Hematopoietic multipotent progenitor cell treated with erythropoietin and hydrocortisone succinate and interleukin-3 and kit ligand, for 15 days (in vitro differentiated cells): ENCODE measurements at regions not wholly inside any gene's neighbourhood (a gene's known extent, or its start where the extent isn't known, plus 50 kb on each side); places are given as distances from the start of the nearest gene placed in this dataset.

Experiments
- DNase-seq: peaks from one replicate; pipeline ENCODE4 v3.0.0-alpha.2; 2015; ENCODE audit warnings: low spot score

DNA sequence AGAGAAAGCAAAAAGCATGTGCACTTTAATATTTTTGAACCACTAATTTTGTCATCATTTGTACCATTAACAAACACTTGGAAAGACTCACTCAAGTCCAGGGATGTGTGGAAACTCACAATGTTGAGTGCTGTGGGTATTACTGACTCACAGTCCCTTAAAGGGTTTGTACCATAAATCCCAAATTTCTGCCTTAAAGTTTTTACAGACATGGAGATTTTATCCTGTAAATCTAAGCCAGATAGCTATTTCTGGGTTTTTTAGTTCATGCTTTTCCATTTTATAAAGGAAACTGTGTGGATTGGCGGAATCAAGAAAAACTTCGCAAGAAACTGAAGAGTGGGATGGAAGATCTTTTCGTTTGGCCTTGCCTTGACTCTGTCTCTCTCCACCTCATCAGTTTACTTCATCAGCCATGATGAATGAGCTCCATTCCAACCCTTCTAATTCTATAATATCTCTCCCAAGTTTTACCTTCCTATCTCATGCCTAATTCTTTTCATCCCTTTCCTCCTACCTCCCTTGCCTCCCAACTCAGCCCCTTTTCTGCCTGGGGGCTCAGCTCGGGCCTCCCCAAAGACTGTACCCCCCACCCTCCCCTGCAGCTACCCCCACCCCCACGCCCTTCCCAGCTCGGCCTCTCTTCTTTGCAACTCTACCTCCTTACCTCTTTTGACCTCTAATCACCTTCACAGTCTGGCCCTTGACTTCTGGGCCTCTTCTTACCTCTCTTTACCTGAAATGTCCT, 218.5 kb upstream of the MKLN1 start:
- no peak for DNase-seq

DNA sequence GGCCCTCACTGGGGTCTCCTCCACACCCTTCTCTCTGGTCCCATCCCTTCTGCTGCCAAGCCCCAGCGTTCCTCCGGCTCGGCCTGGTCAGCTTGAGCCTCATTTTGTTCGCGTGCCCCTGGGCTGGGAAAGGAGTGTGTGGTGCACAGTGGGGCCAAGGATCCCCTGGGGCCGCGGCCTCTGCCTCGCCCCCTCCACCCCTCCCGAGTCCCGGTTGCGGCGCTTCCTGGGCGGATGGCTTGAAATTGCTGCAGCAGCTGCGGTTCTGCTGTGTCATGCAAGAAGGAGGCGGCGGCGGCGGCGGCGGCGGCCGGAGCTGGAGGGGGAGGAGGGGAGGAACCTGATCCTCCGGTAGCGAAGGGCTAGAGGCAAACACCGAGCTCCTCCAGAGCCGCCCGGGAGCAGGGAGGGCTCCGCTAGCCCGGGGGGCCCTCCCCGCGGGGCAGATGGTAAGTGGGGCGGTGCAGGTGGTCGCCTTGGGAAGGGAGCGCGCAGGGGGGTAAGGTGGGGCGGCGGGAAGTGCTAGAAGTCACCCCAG, 217.8 kb upstream of the MKLN1 start:
- peak; percentile 77 for DNase-seq

DNA sequence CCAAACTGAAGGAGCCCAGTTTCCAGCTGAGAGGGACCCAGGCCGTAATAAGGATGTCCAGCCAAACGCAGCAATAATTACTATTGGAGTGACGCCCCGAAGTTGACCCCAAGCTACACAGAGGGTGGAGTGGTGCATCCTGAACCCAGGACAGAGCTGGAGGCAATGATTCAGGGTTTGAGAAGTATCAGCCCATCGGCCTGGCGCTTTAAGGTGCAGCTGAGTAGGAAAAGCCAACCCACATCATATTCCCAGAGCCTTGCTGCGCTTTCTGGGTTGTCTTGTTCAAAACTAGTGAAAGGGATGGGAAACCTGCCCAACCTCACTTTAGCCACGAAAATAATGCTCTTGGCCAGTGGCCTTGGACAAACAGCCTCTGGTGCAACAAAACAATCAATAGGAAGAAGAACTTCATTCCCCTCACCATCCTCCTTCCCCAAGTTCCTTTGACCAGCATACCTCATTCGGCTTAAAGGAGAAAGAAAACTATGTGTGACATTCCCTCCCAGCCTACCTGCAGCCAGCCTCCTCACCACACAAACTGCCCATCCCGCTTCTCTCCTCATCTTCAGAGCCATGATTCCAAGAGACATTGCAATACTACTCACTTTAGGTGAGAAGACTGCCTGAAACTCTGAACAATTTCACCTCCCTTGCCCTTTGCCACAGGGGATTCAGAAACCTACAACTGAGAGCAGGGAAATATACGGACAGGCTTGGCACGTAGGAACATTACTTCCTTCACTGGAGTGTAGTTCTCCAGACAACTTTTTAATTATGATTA, 217.2 kb upstream of the MKLN1 start:
- DNase-seq = no peak

DNA sequence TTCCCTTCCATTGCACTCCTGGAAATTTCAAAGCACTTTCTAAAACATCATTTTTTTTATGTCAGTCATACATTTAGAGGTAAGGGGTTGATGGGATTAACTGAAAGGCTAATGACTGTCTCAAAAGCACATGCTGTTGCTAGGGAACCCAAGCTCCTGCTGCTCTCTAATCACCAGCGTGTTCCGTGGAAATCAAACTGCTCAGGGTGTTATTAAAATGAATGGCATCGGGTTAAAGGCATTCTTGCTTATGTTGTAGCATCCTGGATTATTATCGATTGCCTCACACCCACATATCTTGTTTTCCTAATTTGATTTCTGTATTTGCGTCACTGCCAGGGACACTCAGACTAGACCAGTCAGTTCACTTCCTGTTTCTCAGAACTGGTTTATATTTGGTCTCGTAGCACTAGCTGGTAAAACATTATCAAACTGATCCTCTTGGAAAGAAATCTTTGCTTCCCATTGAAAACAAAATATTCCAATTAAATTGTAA, 216.5 kb upstream of the MKLN1 start:
- DNase-seq = no peak

DNA sequence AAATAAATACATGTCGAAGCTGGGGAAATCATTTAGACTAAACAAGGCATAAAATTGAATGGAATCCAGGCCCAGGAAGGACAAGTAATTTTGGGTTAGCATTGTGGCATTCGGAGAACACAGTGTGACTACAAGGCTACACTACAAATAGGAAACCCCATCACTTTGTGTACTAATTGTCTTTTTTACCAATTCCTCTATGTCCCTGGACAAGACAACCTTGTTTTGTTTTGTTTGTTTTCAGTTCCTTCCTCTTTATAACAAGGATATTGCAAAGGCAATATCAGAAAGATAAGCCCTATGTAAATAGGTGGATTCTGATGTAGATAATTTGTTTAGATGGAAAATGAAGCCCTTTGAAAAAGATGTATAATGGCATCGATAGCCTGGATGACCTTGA, 215.9 kb upstream of the MKLN1 start:
- no peak for DNase-seq

DNA sequence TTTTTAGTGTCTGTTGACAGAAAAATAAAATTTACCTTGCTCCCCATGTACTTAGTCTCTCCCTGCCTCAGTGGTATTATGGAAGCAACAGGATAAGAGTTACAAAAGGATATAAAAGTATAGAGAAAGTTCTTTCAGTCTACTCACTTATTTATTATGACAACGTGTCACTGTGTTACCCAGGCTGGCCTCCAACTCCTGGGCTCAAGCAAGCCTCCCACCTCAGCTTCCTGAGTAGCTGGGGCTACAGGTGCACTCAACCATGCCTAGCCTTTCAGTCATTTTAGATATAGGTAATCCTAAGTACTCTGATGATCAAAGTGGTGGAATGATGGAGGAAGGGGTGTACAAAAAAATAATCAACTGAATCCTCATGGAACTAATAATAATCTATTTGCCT, 215.2 kb upstream of the MKLN1 start:
- no peak for DNase-seq

DNA sequence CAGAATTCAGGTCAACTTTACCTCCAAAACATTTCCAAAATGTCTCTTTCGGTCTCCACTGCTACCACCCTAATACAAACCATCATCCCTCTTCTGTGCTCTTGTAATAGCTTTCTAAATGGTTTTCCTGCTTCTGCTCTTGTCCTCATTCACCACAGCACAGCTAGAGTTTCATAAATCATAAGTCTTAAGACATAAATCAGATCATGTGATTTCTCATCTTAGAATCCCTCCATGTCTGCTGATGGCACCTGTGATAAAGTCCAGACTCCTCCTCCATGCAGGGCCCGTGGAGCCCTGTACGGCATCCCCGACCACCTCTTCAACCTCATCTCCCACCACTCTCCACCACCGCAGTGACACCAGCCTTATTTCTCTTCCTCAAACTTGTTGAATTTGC, 212.3 kb upstream of the MKLN1 start:
- DNase-seq = no peak

DNA sequence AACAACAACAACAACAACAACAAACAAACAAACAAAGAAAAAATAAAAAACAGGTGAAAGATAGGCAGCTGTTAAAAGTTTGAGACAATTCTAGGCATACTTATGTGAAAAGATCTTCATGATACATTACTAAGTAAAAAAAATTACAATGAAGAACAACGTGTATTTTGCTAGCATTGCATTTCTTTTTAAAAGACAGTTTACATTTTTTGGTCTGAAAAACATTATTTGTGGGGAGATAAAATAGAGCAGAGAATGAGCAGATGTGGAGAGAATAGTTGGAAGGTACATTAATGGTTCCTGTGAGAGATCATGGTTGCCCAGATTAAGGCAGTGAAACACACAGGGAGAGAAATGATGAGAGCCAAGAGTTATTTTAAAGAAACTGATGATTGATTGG, 210.2 kb upstream of the MKLN1 start:
- no peak for DNase-seq

DNA sequence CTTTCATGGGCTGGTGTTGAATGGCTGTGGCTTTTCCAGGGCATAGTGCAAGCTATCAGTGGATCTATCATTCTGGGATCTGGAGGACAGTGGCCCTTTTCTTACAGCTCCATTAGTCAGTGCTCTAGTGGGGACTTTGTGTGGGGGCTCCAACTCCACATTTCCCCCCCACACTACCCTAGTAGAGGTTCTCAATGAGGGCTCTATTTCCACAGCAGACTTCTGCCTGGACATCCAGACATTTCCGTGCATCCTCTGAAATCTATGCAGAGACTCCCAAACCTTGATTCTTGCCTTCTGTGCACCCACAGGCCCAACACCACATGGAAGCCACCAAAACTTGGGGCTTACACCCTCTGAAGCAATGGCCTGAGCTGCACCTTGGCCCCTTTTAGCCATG, 208.3 kb upstream of the MKLN1 start:
- DNase-seq = no peak

DNA sequence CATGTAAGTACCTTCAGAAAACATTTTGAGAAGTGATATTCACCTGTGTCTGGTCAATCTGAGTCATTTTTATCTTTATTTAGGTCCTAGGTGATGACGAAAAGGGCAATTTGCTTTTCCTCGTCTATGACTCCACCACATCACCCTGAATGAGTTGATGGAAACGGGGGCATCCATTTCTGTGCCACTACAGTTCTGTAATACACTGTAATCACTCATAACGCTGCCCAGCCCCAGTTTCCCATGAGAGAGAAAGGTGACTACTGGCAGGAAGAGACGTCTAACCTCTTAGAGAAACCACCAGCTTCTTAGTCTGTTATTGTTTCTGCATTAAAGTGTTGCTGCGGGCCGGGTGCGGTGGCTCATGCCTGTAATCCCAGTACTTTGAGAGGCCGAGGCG, 205.3 kb upstream of the MKLN1 start:
- DNase-seq = no peak

DNA sequence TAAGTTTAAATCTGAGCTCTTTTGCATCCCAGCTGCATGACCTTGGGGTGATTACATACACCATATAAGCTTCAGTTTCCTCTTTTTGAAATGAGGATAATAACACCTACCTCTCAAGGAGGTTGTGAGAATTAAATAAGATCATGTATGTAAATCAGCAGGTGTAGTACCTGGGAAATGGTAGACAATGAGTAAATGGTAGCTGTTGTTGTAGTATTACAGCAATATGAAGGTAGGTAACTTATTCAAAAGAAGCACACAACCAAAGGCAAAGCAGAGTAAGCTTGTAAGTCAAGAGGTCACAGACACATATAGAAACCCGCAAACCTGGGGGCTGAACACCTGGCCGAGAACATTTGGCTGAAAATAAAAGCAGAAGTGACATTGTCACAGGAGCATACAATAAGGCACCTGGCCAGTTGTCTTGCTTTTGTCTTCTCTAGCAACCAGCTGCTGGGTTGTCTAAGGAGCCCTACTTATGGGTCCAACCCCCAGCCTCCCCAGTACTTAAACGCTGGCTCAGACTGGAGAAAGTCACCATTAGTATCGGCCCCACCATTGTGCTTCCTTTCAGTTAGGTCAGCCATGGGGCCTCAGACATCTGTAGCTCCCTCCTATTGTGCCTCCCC, 203.6 kb upstream of the MKLN1 start:
- no peak for DNase-seq

DNA sequence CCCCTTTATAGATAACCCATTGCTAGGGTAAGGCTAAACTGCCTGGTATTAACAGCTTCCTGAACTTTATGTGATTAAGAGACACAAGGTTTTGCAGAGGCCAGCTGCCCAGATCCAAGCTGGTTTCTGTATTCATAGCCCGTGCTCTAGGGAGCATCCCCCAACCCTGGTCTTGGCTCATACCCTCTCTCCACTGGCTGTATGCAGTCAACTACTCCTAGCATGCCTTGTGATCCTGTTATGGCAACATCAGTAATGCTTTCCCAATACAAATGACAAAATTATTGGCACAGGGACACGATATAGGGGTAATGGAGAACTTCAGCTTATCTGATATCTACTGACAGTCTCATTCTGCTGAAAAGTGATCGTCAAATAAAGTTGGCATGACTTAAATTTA, 202.8 kb upstream of the MKLN1 start:
- DNase-seq = no peak

DNA sequence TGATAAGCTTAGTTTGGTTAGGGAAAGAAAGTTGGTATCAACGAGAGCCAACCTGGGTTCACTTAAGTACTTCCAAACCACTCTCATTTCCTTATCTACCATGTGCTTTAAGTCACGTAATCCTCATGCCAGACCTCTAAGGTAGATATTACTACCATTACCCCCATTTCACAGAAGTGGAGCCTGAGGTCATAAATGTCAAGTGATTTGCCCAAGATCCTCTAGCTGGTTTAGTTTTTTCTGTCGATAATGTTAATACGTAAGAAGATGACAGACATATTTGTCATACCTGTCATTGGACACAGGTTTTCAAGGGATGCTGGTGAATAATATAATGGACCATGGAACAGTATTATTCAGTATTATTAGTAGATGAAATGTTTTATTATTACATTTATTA, 197.4 kb upstream of the MKLN1 start:
- DNase-seq = no peak

DNA sequence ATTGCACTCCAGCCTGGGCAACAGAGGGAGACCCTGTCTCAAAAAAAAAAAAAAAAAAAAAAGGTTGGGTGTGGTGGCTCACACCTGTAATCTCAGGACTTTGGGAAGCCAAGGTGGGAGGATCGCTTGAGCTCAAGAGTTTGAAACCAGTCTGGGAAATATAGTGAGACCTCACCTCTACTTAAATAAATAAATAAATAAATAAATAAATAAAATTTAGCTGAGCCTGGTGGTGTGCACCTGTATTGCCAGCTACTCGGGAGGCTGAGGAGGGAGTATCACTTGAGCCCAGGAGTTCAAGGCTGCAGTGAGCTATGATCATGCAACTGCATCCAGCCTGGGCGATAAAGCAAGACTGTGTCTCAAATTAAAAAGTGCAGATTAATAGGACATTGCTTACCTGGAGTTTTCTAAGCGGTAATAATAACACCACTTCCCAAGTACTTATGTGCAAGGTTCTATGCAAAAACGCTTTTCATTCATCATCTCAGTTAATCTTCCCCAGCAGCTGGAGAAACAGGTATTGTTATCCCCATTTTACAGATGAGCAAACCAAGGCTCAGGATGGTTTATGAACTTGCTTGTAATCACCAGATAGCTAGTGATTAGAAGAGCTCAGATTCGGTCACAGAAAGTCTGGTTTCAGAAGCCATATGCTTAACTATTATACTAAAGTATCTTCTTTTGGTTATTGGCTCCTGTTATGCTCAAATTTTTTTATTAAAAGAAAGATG, 196.5 kb upstream of the MKLN1 start:
- DNase-seq = no peak

DNA sequence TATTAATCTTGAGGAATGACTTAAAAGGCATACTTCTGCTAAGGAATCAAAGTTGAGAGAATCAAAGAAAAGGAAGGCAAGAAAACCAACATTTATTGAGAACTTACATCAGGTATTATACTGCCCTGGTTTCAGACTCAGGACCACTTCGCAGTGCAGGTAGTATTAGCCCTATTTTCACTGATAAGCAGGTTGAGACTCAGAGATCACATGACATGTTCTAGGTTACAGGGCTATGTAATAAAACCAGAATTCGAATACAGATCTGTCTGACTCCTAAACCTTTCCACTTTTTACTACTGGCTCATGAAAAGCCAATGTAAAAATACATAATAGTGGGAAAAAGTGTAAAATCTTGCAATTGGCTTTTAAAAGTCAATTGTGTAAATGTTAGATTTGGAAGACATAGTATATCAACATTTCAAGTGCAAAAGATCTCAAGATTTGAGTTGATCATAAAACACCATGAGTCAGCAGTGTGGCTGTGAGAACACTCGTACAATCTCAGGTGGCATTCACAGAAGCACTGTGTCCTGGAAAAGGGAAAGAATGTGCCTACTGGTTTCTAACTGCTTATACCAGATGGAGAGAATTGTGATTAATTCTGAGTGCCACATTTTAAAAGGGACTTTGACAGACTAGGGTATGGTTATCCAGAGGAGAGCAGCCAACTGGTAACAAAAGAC, 195.8 kb upstream of the MKLN1 start:
- DNase-seq = no peak

DNA sequence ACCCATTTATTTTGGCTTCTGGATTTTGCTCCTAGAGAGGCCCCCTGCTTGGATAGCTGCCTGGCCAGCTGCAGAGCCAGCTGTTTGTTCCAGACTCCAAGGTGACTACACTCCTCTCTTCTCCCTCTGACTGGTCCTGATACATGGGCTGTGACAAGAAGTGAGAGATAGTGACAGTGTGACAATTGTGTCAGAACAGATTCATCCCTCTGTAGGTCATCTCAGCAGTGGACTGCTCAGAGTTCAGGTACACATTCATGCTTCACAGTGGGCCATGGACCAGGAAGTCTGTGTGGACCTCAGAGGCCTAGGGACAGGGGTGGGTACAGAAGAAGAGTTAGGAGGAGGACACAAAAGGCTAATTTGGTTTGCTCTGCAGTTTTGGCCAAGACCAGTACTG, 188.2 kb upstream of the MKLN1 start:
- DNase-seq = no peak

DNA sequence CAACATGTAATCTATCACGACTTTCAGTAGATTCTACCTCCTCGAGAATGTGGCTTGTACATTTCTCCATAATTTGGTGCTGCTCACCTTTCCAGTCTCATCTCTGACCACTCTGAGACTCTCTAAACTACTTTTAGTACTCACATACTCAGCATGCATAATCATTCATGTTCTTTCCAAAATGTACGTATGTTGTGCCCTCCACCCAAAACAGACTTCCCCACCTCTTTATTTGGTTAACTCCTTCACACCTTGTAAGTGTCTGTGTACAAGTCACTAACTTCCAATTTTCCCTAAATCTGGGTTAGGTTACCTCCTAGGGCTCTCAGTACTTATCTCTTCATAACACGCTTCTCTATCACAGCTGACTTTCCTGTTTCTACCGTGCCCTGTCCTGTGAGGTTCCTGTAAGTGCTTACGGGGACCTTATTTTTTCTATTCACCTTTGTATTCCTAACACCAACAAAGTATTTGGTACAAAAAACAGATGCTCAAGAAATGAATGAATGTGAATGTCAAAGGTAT, 186.2 kb upstream of the MKLN1 start:
- no peak for DNase-seq

DNA sequence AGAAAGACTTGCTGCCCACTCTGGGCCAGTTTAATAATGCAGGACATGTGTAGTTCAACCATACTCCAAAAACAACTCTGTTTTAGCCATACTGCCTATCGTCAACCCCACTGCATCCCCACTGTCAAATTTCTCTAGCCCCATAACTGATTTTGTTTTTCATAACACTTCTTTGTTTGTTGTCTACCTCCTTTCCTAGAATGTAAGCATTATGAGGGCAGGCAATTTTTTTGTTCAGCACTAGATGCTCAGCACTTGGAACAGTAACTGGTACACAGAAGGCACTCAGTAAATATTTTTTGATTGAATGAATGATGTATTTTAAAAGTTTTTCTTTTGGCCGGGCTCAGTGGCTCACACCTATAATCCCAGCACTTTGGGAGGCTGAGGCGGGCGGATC, 183.8 kb upstream of the MKLN1 start:
- DNase-seq = no peak

DNA sequence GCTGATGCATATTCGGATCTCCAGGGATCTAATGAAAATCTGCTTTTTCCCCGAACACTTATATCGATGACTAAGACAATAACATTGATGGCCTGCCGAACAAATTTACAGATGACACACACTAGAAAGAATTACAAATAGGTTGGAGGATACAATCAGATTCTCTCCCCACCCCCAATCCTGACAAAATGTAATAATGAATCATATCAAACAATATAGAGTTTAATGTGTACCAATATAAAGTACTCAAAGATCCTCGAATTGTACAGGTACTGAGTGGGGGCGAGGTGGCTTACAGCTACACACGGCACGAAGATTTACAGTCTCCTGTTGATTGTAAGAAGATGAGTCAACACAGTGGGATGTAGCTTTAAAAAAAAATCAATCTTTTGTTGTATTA, 182.7 kb upstream of the MKLN1 start:
- DNase-seq = no peak

DNA sequence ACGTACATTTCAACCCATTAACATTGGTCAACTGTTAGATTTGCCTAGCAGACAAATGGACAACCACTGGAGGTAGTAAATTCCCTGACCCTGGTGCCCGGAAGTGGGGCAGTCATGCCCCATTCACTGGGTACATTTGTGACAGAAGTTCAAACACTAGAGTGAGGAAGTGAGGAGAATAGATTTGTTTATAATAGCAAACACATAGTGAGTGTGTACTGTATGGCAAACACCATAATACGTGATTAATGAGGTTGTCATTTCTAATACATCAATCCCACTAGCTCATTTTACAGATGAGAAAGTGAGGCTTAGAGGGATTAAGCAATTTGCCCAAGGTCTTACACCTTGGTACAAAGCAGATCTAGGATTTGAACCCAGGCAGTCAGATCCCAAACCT, 181.9 kb upstream of the MKLN1 start:
- no peak for DNase-seq

DNA sequence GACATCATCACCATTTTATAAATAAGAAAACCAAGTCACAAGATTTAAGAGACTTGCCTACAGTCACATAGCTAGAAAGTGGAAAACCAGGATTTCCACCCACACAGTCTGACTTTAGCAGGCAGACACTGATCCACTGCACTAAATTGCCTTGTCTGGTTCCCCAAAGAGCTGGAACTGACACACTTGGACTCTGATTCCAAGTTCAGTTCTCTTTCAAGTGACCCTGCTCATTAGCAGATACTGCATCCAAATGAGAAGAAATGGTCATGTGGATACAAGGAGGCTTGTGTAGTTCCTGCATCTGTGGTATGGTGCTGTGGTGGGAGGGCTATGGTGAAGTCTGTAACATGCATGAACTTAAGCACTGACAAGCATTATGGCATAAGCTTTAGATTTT, 180.1 kb upstream of the MKLN1 start:
- no peak for DNase-seq
